EL (cell line): ENCODE measurements at regions not wholly inside any gene's neighbourhood (a gene's known extent, or its start where the extent isn't known, plus 50 kb on each side); places are given as distances from the start of the nearest gene placed in this dataset.

Source experiments
- DNase-seq: peaks from one replicate; pipeline ENCODE4 v3.0.0-alpha.2; 2016

DNA sequence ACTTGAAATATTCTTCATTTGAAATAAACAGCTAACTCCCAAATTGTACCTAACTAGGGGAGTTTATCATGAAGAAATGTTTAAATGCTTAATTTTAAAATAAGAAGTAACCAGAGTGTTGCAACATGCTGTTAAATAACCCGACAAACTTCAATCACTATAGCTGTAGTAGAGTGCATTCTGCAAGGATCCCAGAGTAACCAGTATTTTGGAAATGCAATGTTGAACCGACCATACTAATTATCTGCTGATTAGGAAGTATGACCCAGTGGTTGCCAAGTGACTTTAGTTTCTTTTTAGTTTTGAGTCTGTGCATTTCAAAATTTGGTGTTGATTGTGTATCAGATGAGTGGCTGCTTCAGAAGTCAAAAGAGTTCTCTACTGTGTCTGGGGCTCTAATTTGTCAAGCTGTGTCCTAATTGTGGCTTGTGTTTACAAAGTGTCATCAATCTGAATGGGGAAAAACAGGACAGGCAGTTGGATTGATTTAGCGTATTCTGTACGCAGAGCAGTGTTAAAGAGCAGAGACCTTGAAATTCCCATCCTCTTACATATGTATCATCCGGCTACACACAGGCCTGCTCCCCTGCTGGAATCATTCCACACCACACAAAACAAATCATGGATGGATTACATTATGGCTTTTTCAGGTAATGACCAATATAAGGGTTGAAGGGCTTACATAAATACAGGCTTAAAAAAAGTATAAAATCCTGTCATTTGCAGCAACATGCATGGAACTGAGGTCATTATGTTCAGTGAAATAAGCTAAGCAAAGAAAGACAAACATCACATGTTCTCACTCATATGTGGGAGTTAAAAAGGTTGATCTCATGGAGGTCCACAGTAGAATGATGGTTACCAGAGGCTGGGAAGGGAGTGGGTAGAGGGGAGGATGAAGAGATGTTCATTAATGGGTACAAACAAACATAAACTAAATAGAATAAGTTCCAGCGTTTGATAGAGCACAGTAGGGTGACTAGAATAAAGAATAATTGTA, 351.5 kb downstream of the KLF12 start:
- no peak for DNase-seq

GRCh38 chr13:73781384-73781783, 352.8 kb downstream of the KLF12 start:
- no peak for DNase-seq

- DNase-seq, result no peak
Measured at GRCh38 chr13:73779881-73780280, 354.3 kb downstream of the KLF12 start.

DNA sequence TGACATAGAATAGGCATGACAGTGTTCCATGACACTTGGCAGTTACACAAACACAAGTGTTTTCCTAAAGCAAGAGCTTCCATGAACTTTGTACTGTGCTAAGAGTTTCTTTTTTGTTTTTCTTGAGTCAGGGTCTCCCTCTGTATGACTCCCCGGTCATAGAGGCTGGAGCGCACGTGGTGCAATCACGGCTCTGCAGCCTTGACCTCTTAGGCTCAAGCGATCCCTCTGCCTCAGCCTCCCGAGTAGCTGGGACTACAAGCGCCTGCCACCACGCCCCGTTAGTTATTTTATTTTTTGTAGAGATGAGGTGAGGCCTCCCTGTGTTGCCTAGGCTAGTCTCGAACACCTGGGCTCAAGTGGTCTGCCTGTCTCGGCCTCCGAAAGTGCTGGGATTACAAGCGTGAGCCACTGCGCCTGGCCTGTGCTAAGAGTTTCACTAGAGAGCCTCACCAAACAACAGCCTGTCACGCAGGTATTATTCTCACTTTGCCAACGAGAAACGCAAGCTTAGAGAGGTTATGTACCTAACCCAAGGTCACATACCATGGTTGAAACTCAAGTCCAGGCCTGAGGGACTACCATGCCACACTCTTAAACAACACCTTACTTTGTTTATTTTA, 355.9 kb downstream of the KLF12 start:
- no peak for DNase-seq

GRCh38 chr13:73777134-73777533, 357.1 kb downstream of the KLF12 start:
- DNase-seq, result no peak

DNA sequence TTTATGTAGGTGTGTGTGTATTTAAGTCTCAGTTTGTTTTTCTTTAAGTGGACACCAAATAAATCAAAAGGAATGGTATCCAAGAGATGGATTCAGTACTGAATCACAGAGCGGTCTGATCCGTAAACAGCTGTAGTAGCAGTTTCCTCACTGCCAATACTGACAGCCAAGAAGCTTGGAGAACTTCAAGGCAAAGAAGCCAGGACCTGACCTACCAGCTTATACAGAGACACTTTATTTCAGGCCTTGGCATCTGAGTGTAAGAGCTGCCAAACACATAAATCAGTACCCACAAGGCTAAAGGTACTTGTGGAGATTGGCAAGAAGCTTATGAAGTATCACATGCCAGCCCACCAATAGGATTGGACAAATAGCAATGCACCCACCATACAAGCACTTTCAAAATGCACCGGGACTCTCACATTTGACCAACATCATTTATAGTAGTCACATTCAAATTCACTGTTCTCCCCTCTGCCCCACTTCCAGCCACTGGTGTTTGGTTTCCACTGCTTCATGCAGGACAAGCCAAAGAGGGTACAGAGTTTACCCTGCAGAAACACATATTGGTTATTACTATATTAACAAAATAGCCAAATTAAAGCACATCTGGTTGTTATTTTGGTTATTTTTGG, 357.9 kb downstream of the KLF12 start:
- no peak for DNase-seq

DNA sequence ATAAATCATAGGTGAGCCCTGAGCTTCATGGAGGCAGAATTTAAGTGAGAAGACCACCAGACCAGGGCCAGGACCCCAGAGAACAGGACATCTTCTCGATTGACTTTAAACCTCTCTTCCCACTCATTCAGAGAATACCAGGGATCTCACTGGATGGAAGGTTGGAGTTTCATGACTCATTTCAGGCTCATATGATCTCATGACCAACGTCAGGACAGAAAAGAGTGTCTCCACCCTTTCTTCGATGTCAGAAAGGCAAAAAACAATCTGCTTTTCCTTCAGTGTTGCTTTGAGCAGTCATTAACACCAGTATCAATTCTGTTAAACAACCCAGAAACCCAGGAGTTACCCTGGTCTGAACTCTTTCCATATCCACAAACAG, 361.0 kb downstream of the KLF12 start:
- no peak for DNase-seq

GRCh38 chr13:73772449-73773167, 361.6 kb downstream of the KLF12 start:
- no peak for DNase-seq

GRCh38 chr13:73767747-73768315, 366.4 kb downstream of the KLF12 start:
- DNase-seq, result no peak

DNA sequence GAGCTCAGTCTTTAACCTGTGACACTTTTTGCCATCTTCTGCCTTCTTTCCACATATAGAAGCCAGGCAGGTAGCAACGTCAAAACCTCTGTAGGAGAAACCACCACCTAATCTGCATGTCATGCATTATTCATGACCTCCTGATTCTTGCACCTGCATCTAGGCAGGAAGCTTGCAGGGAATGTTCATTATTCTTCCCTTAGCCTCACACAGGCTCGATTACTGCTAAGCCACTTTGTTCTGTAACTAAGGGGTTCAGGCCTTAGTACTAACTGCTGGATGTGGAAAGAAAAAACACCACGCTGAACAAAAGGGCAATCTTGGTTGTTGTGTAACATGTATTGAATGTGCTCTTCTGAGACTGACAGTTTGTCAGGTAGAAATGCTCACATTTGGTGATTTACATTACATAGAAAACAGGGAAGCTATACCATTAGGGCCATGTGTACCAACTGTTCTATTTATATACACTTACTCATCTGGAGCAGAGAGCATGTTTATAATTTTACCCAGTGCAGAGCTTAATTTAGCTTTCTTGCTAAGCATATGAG, 366.9 kb downstream of the KLF12 start:
- DNase-seq, result no peak

DNA sequence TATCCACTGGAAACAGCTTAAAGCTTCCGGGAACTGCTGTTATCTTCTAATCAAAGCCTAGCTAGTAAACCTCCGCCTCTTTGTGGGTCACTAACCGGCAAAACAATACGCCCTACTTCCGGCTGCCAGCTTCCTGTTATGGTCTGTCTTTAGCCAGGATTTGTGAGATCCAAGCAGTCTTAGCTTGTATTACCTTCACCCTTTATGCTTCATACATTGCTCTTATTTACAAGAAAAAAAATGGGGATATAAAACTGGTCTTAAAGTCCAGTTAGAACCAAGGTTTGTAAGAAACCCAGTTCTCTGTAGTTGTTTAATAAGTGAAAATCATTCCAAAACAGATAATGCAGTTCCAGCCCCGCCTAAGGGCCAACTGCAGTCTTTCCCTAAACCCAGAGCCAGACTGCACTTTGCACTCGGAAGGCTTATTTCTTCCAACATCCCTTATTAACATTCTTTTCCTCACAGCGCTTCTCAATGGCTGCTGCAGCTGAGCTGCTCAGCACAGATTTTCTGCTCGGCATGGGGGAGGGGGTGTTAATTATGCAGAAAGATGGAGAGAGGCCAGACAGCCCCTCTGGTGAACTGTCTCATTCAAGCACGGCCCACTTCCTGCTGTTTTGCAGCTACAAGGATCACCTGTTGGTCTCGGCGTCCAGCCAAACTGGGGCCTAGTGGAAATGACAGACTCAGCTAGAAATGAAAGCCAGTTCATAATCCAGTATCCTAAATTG, 368.4 kb downstream of the KLF12 start:
- no peak for DNase-seq

- DNase-seq, result no peak
Measured at GRCh38 chr13:73759434-73759833, 374.8 kb downstream of the KLF12 start.

DNA sequence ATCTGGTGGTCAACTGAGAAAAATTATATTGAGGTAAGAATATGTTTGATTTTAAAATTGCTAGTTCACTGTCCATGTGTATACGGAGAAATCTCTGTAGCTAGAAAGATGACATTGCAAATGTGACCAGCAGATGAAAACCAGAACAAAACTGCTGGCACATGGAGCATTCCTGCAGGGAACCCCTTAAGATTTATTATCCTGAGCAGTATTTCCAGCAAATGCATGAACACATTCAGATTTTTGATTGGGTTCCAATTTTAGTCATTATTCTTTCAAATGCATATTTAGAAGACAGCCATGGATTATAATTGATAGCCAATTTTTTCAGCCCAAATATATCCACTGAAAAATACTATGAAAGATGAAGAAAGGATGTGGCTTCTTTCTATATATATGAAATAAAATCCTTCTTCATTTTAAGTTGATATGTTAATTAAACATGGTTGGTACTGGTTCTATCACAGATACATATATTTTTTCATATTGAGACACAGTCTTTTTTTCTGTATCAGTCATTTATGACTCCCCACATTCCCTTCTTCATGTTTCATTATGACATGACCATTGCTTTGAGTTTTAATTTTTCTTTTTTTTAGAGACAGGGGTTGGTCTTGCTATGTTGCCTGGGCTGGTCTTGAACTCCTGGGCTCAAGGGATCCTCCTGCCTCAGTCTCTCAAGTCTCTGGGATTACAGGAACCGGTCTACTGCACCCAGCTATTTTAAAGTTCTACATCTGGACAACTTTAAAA, 376.5 kb downstream of the KLF12 start:
- DNase-seq, result no peak

DNA sequence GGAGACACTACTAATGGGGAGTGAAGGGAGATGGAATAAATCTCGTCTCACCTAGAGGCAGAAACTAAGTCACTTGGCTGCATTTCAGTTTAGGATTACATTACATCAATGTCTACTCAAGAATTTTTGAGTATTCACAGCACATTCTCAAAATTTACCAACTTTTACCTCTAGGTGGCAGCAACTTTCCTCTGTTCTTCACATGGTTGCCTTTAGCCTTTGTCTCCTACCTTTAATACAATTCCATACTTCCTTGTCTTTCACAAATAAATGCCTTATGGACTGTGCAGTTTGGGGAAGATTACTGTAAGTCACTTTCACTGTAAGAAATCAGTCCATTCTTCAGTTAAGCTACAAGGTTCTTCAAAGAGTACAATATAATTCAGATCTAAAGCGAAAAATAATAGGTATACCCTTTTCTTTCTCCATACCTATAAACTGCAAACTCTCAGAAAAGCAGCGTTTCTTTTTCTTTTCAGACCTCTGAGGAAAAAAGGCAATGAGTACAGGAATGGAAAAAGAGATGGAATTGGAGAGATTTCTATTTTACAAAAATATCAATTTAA, 379.4 kb downstream of the KLF12 start:
- peak; percentile 64 for DNase-seq

GRCh38 chr13:73754241-73754640, 380.0 kb downstream of the KLF12 start:
- DNase-seq, result no peak

DNA sequence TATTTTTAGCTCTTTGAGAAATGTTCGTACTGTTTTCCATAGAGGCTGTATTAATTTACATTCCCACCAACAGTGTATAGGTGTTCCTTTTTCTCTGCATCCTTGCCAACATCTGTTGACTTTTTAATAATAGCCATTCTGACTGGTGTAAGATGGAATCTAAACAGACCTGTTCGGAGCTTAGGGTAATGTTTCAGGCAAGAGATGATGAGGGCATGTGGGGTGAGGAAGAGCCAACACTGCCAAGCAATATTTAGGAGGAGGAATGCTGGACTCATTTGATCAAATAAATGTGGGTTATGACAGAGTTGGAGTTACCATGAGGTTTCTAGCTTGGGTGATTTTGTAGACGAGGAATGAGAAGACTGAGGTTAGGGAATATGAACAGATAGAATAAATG, 382.9 kb downstream of the KLF12 start:
- DNase-seq, result no peak

DNA sequence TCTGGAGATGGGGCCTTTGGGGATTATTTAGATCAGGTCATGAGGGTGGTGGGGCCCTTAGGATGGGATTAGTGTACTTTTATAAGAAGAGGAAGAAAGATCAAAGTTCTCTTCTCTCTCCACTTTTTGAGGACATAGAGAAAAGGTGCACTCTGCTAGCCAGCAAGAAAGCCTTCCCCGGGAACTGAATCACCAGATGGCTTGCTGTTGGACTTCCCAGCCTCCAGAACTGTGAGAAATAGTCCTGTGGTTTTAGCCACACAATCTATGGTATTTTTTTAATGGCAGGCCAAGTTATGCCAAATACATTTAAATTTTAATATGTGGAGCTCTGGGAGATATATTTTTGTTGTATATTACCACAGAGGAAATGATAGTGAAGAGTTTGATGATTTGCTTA, 385.8 kb downstream of the KLF12 start:
- DNase-seq, result no peak

GRCh38 chr13:73745190-73745589, 389.0 kb downstream of the KLF12 start:
- DNase-seq, result no peak

DNA sequence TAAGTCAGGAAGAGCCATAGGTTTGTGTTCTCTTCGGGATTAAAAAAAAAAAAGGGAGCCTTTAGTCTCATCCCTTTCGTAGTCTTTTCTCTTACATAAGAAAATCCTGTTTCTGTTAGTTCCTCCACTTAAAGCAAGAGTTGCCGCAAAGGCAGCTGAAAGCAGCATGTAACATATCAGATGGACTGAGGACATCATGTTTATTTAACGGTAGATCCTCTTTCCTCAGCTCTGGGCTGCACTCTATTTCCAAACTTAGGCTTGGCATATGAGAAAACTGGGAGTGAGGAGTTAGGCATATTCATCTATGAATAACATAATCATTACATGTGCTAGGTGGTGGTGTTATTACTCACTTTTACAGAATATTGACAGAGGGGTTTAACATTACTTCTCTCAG, 391.2 kb downstream of the KLF12 start:
- DNase-seq, result no peak

DNA sequence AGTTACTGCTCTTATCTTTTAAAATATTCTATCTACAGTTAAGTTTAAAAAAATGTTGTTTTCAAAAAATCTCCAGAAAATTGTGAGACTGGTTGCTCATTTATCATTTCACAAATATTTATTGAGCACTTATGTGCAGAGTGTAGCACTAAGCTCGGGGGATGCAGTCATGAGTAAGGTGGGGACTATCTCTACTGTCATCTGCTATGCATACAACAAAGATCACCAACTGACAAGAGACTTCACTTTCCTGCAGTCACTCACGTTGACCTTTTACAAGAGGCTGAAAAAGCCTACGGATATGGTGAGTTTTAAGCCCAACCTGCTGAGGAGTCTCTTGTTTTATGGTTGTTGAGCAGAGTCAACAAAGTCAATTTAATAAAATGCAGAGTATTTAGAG, 392.5 kb downstream of the KLF12 start:
- DNase-seq, result no peak

DNA sequence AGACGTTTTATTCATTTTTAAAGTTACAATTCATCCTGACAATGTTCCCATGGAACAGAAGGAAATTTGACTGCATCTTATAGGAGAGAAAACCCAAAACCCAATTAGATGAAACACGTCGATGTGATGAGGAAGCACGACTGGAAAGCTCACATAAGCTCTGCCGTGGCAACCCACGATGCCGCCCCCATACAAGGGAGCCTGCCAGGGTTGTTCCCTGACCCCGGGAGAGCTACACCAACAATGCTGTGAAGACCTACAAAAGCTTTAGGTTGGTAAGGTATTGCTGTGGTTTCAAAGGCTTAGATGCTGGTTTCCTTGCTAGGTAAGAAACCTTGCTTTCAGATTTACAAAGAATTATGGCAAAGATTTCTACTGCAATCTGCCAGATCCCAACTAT, 393.1 kb downstream of the KLF12 start:
- DNase-seq, result no peak
